Tibial nerve (tissue), 4 donors: ENCODE measurements at regions not wholly inside any gene's neighbourhood (a gene's known extent, or its start where the extent isn't known, plus 50 kb on each side); places are given as distances from the start of the nearest gene placed in this dataset.

Experiments
- DNase-seq, 2 donors: peaks; one replicate each; pipeline ENCODE4 v3.0.0-alpha.2; 2019; ENCODE audit warnings: low spot score in 2 of 2
- H3K27ac ChIP-seq, 4 donors: fragments of 200-600 bp; sonication (generic) in 3 of 4; one replicate each; pipeline ENCODE4 v1.5.1; 2017 to 2019; ENCODE audit warnings: mild to moderate bottlenecking in 1 of 4
- H3K27me3 ChIP-seq, 2 donors: fragments of 200-600 bp; sonication (generic) in 1 of 2; one replicate each; pipeline versions ENCODE4 v1.5.1 to v1.6.0; 2017 to 2019
- H3K36me3 ChIP-seq, 3 donors: fragments of 200-600 bp; sonication (generic); one replicate each; pipeline ENCODE4 v1.5.1; 2018 to 2019
- H3K4me1 ChIP-seq, 4 donors: fragments of 200-600 bp; sonication (generic) in 3 of 4; one replicate each; pipeline ENCODE4 v1.5.1; 2017 to 2019
- H3K4me3 ChIP-seq, 4 donors: fragments of 200-600 bp; sonication (generic) in 3 of 4; one replicate each; pipeline ENCODE4 v1.5.1; 2017 to 2019; ENCODE audit warnings: mild to moderate bottlenecking in 1 of 4, moderate library complexity in 1 of 4
- H3K9me3 ChIP-seq, 4 donors: fragments of 200-600 bp; sonication (generic) in 3 of 4; one replicate each; pipeline ENCODE4 v1.5.1; 2017 to 2019
- EP300 ChIP-seq, 2 donors: sonication (generic); formaldehyde crosslinking; IDR thresholded peaks; one replicate each; pipeline ENCODE4 v1.6.1; 2017; ENCODE audit warnings: antibody characterized with exemption in 2 of 2, mild to moderate bottlenecking in 1 of 2
- POLR2A ChIP-seq, 2 donors: fragments of 450-650 bp; IDR thresholded peaks; one replicate each; pipeline ENCODE4 v1.6.1; 2017; ENCODE audit warnings: antibody characterized with exemption in 2 of 2, mild to moderate bottlenecking in 2 of 2, moderate library complexity in 2 of 2
- WGBS, 2 donors: methylation state at CpG; one replicate each; pipeline ENCODE4 v1.1.5; 2018; 5-methylcytosine and 5-hydroxymethylcytosine counted together
- TF ChIP-seq, protein P1 (sequence below), 5 experiments: fragments of 200-600 bp in 3 of 5; fragments of 450-650 bp in 2 of 5; sonication (generic) in 3 of 5; IDR thresholded peaks; one replicate each; pipeline ENCODE4 v1.5.1; 2016 to 2019; ENCODE audit warnings: antibody characterized with exemption in 5 of 5, mild to moderate bottlenecking in 3 of 5, moderate library complexity in 2 of 5

DNA sequence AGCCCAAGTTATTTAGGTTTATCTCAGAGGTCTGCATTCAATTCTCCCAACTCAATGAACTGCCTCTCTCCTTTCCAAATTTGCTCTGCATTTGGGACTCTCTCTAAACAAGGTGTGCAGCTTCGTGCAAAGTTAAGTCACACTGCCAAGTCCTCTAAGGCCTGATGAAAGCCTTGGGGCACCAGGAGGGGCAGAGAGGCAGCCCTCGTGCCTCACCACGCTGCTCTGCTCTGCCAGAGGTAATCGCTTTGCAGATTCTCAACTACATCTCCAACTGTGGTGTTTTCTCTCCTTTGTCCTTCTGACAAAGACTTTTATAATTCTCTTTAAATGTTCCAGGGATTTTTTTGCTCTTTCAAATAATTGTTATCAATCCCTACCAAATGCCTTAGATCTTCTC, 283.0 kb downstream of the MEIS1 start:
- Histone ChIP-seq H3K27me3 (no peaks in the 10 kb centered on the region), H3K9me3 (no peaks in the 10 kb centered on the region), H3K4me3 (no peak overlapping the region), H3K27ac (no peak overlapping the region), H3K4me1 (no peaks in the 10 kb centered on the region), H3K36me3 (no peaks in the 10 kb centered on the region)
- DNase-seq, result no peak
- 76 to 79% methylated on average over 4 of the region's 4 CpGs for WGBS, 2 donors
- TF ChIP-seq, protein P1, sequence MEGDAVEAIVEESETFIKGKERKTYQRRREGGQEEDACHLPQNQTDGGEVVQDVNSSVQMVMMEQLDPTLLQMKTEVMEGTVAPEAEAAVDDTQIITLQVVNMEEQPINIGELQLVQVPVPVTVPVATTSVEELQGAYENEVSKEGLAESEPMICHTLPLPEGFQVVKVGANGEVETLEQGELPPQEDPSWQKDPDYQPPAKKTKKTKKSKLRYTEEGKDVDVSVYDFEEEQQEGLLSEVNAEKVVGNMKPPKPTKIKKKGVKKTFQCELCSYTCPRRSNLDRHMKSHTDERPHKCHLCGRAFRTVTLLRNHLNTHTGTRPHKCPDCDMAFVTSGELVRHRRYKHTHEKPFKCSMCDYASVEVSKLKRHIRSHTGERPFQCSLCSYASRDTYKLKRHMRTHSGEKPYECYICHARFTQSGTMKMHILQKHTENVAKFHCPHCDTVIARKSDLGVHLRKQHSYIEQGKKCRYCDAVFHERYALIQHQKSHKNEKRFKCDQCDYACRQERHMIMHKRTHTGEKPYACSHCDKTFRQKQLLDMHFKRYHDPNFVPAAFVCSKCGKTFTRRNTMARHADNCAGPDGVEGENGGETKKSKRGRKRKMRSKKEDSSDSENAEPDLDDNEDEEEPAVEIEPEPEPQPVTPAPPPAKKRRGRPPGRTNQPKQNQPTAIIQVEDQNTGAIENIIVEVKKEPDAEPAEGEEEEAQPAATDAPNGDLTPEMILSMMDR (IDR thresholded peaks at IDR 0.05), result no peak
- TF ChIP-seq POLR2A (IDR thresholded peaks at IDR 0.05) (no peak), EP300 (IDR thresholded peaks at IDR 0.05) (no peak)

DNA sequence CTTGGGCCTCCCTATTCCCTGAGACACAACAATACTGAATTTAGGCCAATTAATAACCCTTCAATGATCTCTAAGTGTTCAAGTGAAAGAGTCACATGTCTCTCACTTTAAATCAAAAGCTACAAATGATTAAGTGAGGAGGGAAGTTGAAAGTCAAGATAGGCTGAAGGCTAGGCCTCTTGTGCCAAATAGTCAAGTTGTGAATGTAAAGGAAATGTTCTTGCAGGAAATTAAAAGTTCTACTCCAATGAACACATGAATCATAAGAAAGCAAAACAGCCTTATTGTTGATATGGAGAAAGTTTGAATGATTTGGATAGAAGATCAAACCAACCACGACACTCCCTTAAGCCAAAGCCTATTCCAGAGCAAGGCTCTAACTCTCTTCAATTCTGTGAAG, 286.9 kb downstream of the MEIS1 start:
- no peaks in the 10 kb centered on the region for H3K36me3 ChIP-seq
- no peaks in the 10 kb centered on the region for H3K4me1 ChIP-seq
- WGBS, 2 donors, result 83 to 93% methylated on average over 1 of the region's 1 CpG
- no peaks in the 10 kb centered on the region for H3K9me3 ChIP-seq
- no peak for TF ChIP-seq POLR2A (IDR thresholded peaks at IDR 0.05)
- TF ChIP-seq, protein P1 (IDR thresholded peaks at IDR 0.05), result no peak
- H3K27ac ChIP-seq, result no peak overlapping the region
- H3K4me3 ChIP-seq, result no peak overlapping the region
- no peaks in the 10 kb centered on the region for H3K27me3 ChIP-seq
- no peak for DNase-seq

DNA sequence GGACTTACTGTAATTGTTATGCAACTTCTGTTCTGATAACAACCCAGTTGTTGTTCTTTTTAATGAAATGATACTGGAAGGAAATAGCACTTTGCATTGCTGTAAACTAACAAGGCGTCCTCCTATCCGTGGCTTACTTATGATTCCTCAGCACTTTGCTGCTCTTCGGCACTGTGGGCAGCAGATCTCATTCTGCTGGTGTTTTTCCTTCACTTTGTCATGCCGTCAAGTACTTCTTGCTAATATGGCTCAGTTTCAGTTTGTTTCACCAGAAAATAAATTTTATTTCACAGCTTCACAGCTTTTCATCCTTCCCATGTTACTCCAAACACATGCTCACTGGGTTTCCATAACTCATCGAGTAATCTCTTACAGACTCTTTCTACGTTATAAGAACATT, 289.3 kb downstream of the MEIS1 start:
- Histone ChIP-seq H3K4me3 (no peak overlapping the region), H3K4me1 (no peaks in the 10 kb centered on the region), H3K27me3 (no peaks in the 10 kb centered on the region), H3K36me3 (no peaks in the 10 kb centered on the region), H3K9me3 (no peaks in the 10 kb centered on the region), H3K27ac (no peak overlapping the region)
- WGBS, 2 donors, result 81 to 82% methylated on average over 6 of the region's 6 CpGs
- no peak for DNase-seq
- TF ChIP-seq EP300 (IDR thresholded peaks at IDR 0.05) (no peak), POLR2A (IDR thresholded peaks at IDR 0.05) (no peak)
- TF ChIP-seq, protein P1 (IDR thresholded peaks at IDR 0.05), result no peak

DNA sequence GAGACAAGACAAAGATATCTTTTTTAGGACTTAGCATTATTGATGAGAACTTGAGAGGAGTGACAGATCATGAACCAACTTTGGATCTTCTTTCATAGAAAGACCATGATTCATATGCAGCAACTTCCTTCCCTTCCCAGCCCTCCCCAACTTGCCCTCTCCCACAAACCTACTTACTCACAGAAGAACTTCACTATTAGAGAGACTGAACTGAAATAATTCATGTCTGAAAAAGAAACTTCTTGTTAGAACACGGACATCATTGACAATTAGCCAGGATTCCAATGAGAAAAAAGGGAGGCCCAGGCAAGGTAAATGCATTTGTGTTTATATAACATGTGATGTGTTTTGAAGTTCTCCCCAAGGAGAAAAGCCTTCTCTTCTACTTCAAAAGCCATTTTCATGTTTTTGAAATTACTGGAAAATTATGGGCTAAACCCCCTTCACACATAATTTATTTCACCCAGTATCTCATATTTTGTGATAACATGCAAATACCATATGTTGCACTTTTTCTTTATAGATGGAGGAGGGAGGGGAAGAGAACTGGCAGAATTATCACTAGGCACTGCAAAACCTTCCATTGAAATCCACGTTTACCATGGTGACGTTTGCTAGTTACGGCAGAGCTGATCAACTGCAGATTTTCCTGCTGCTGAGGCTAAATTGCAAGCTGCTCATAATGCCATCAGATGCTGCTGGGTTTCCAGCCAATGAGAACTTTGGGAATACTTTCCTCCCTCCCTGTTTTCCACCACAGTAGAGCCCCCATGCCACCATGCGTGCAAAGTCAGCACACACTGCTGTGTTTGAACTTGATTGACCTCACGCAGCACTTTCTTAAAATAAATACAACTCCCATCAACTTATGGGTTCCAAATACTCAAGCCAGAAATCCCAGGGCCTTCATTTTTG, 294.7 kb downstream of the MEIS1 start:
- Histone ChIP-seq H3K36me3 (no peaks in the 10 kb centered on the region), H3K4me1 (no peaks in the 10 kb centered on the region), H3K4me3 (no peak overlapping the region), H3K27me3 (no peaks in the 10 kb centered on the region), H3K9me3 (no peaks in the 10 kb centered on the region), H3K27ac (no peak overlapping the region)
- WGBS, 2 donors, result 56 to 62% methylated on average over 6 of the region's 6 CpGs
- no peak for DNase-seq
- TF ChIP-seq EP300 (IDR thresholded peaks at IDR 0.05), result no peak
- no peak for TF ChIP-seq POLR2A (IDR thresholded peaks at IDR 0.05)
- TF ChIP-seq, protein P1 (IDR thresholded peaks at IDR 0.05), result no peak

DNA sequence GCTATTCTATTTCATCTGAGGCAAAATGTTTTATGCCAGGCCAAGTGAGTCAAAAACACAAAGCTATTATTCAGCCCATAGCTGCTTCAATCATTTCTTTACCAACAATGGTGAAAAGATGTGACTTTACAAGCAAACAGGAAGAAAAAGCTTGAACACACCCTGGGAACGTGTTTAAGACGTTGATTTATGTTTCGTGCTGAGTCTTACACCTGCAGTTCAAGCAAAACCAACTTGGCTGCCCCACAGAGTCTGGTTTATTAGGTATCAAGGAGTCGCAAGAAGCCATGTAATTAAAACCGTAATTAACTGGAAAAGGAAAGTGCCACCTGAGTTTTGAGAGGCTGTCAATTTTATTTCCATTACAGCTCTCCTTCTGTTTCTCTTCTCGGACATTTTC, 295.5 kb downstream of the MEIS1 start:
- DNase-seq, result no peak
- TF ChIP-seq POLR2A (IDR thresholded peaks at IDR 0.05), result no peak
- TF ChIP-seq, protein P1 (IDR thresholded peaks at IDR 0.05), result no peak
- no peak for TF ChIP-seq EP300 (IDR thresholded peaks at IDR 0.05)
- Histone ChIP-seq H3K27me3 (no peaks in the 10 kb centered on the region), H3K4me1 (no peaks in the 10 kb centered on the region), H3K36me3 (no peaks in the 10 kb centered on the region), H3K4me3 (no peak overlapping the region), H3K27ac (no peak overlapping the region), H3K9me3 (no peaks in the 10 kb centered on the region)
- WGBS, 2 donors, result 76% methylated on average over 6 of the region's 6 CpGs
